RWPE2 (cell line): ENCODE measurements at regions not wholly inside any gene's neighbourhood (a gene's known extent, or its start where the extent isn't known, plus 50 kb on each side); places are given as distances from the start of the nearest gene placed in this dataset.

ENCODE experiments used
- ATAC-seq: fragments of 200-7000 bp; cut with Tn5 transposase; 3 replicates; pipeline ENCODE4 v1.9.1; 2021; ENCODE audit warnings: low read depth
- DNase-seq: peaks from one replicate; pipeline ENCODE4 v3.0.0-alpha.2; 2020; ENCODE audit warnings: low spot score
- H3K27ac ChIP-seq: fragments of 450-650 bp; 2 replicates; pipeline ENCODE4 v1.5.1; 2017; ENCODE audit warnings: mild to moderate bottlenecking; ENCODE audit not compliant: poor library complexity, severe bottlenecking
- H3K27me3 ChIP-seq: fragments of 250-450 bp; sonication (Bioruptor Pico); 2 replicates; pipeline ENCODE4 v1.5.1; 2021; ENCODE audit warnings: mild to moderate bottlenecking, moderate library complexity; ENCODE audit not compliant: insufficient read depth, poor library complexity, severe bottlenecking
- H3K36me3 ChIP-seq: fragments of 250-450 bp; sonication (Bioruptor Pico); 2 replicates; pipeline ENCODE4 v1.5.1; 2020; ENCODE audit warnings: low read depth, mild to moderate bottlenecking, moderate library complexity
- H3K4me1 ChIP-seq: fragments of 250-450 bp; sonication (Bioruptor Pico); 2 replicates; pipeline ENCODE4 v1.5.1; 2021; ENCODE audit warnings: mild to moderate bottlenecking, moderate library complexity; ENCODE audit not compliant: insufficient read depth, poor library complexity, severe bottlenecking
- H3K4me3 ChIP-seq: fragments of 250-450 bp; sonication (Bioruptor Pico); 2 replicates; pipeline ENCODE4 v1.5.1; 2021; ENCODE audit warnings: mild to moderate bottlenecking, moderate library complexity; ENCODE audit not compliant: severe bottlenecking
- H3K9me3 ChIP-seq: fragments of 250-450 bp; sonication (Bioruptor Pico); 2 replicates; pipeline ENCODE4 v1.5.1; 2021; ENCODE audit warnings: mild to moderate bottlenecking, moderate library complexity; ENCODE audit not compliant: severe bottlenecking
- TF ChIP-seq, protein P1 (sequence below): fragments of 450-650 bp; IDR thresholded peaks from one replicate; pipeline ENCODE4 v1.5.1; 2017; ENCODE audit warnings: mild to moderate bottlenecking, moderate library complexity; ENCODE audit not compliant: poor library complexity, severe bottlenecking

DNA sequence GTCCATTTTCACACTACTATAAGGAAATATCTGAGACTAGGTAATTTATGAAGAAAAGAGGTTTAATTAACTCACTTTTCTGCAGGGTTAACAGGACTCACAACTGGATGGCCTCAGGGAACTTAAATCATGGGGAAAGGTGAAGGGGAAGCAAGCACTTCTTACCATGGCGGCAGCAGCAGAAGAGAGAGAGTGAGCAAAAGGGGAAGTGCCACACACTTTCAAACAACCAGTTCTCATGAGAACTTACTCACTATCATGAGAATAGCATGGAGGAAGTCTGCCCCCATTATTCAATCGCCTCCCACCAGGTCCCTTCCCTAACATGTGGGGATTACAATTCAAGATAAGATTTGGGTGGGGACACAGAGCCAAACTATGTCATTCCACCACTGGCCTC lies 55.1 kb upstream of the NETO1 start:
- TF ChIP-seq, protein P1, sequence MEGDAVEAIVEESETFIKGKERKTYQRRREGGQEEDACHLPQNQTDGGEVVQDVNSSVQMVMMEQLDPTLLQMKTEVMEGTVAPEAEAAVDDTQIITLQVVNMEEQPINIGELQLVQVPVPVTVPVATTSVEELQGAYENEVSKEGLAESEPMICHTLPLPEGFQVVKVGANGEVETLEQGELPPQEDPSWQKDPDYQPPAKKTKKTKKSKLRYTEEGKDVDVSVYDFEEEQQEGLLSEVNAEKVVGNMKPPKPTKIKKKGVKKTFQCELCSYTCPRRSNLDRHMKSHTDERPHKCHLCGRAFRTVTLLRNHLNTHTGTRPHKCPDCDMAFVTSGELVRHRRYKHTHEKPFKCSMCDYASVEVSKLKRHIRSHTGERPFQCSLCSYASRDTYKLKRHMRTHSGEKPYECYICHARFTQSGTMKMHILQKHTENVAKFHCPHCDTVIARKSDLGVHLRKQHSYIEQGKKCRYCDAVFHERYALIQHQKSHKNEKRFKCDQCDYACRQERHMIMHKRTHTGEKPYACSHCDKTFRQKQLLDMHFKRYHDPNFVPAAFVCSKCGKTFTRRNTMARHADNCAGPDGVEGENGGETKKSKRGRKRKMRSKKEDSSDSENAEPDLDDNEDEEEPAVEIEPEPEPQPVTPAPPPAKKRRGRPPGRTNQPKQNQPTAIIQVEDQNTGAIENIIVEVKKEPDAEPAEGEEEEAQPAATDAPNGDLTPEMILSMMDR = no peak
- no peaks in the 10 kb centered on the region for H3K27me3 ChIP-seq
- ATAC-seq = no peak

More for the DNA sequence above, 55.1 kb upstream of the NETO1 start:
- no peaks in the 10 kb centered on the region for H3K36me3 ChIP-seq
- DNase-seq = no peak
- H3K9me3 ChIP-seq = no peaks in the 10 kb centered on the region
- H3K27ac ChIP-seq = no peak overlapping the region
- no peaks in the 10 kb centered on the region for H3K4me1 ChIP-seq
- no peak overlapping the region for H3K4me3 ChIP-seq
